GM23338 (cell line): ENCODE measurements at regions not wholly inside any gene's neighbourhood (a gene's known extent, or its start where the extent isn't known, plus 50 kb on each side); places are given as distances from the start of the nearest gene placed in this dataset.

Experiments
- ATAC-seq: fragments of 200-7000 bp; cut with Tn5 transposase; 3 replicates; pipeline ENCODE4 v1.9.1; 2020
- DNase-seq: peaks from one replicate; pipeline ENCODE4 v3.0.0-alpha.2; 2015; ENCODE audit warnings: low spot score
- H2AFZ ChIP-seq: fragments of 200-600 bp; sonication (generic); 2 replicates; pipeline ENCODE4 v1.8.0; 2016; ENCODE audit warnings: antibody characterized with exemption, mild to moderate bottlenecking, moderate library complexity
- H3F3A ChIP-seq: fragments of 200-600 bp; sonication (generic); replicated peaks from 2 replicates; pipeline ENCODE4 v1.8.0; 2017; ENCODE audit warnings: antibody characterized with exemption, mixed run types, low read depth
- H3K27ac ChIP-seq: fragments of 200-600 bp; sonication (generic); 2 replicates; pipeline ENCODE4 v1.6.1; 2016; ENCODE audit warnings: low read depth
- H3K27me3 ChIP-seq: fragments of 200-600 bp; sonication (generic); 2 replicates; pipeline ENCODE4 v1.8.0; 2016; ENCODE audit warnings: mild to moderate bottlenecking, mixed run types, moderate library complexity; ENCODE audit not compliant: insufficient read depth
- H3K36me3 ChIP-seq: fragments of 200-600 bp; sonication (generic); 2 replicates; pipeline ENCODE4 v1.8.0; 2016; ENCODE audit warnings: mild to moderate bottlenecking; ENCODE audit not compliant: insufficient read depth
- H3K4me1 ChIP-seq: fragments of 200-600 bp; sonication (generic); 2 replicates; pipeline ENCODE4 v1.8.0; 2016; ENCODE audit warnings: mild to moderate bottlenecking, moderate library complexity; ENCODE audit not compliant: insufficient read depth
- H3K4me2 ChIP-seq: fragments of 200-600 bp; sonication (generic); 2 replicates; pipeline ENCODE4 v1.7.1; 2017; ENCODE audit warnings: mixed run types
- H3K4me3 ChIP-seq: fragments of 200-600 bp; sonication (generic); 2 replicates; pipeline ENCODE4 v1.6.1; 2016; ENCODE audit warnings: mixed run types
- H3K79me2 ChIP-seq: fragments of 200-600 bp; sonication (generic); replicated peaks from 2 replicates; pipeline ENCODE4 v1.8.0; 2017; ENCODE audit warnings: mild to moderate bottlenecking; ENCODE audit not compliant: insufficient read depth
- H3K9me2 ChIP-seq: fragments of 200-600 bp; sonication (generic); 2 replicates; pipeline ENCODE4 v1.8.0; 2017; ENCODE audit not compliant: insufficient read depth
- H4K20me1 ChIP-seq: fragments of 200-600 bp; sonication (generic); replicated peaks from 2 replicates; pipeline ENCODE4 v1.8.0; 2017; ENCODE audit warnings: mild to moderate bottlenecking; ENCODE audit not compliant: insufficient read depth
- H3K27ac Mint-ChIP-seq: 2 replicates; pipeline ENCODE4 v1.8.0; 2020; ENCODE audit warnings: inconsistent platforms, mild to moderate bottlenecking, moderate library complexity, mixed read lengths
- H3K27me3 Mint-ChIP-seq: 3 replicates; pipeline ENCODE4 v1.8.0; 2022; ENCODE audit warnings: low read depth, mild to moderate bottlenecking, moderate library complexity, mixed read lengths, inconsistent platforms; ENCODE audit not compliant: insufficient read depth, poor library complexity
- H3K36me3 Mint-ChIP-seq: 3 replicates; pipeline ENCODE4 v1.8.0; 2021; ENCODE audit warnings: low read depth, mild to moderate bottlenecking, inconsistent platforms, moderate library complexity, mixed read lengths
- H3K4me1 Mint-ChIP-seq: 3 replicates; pipeline ENCODE4 v1.8.0; 2020; ENCODE audit warnings: mild to moderate bottlenecking, inconsistent platforms, mixed read lengths
- H3K4me3 Mint-ChIP-seq: 3 replicates; pipeline ENCODE4 v1.8.0; 2021; ENCODE audit warnings: moderate library complexity, mild to moderate bottlenecking, inconsistent platforms, mixed read lengths
- H3K9me3 Mint-ChIP-seq: 3 replicates; pipeline ENCODE4 v1.8.0; 2020; ENCODE audit warnings: moderate library complexity, mild to moderate bottlenecking, inconsistent platforms, mixed read lengths
- CREB1 ChIP-seq: fragments of 250-450 bp; sonication (Bioruptor Pico); IDR thresholded peaks from 2 replicates; pipeline ENCODE4 v1.5.0; 2020; ENCODE audit warnings: low read depth, mild to moderate bottlenecking, moderate library complexity
- EZH2phosphoT487 ChIP-seq: fragments of 200-600 bp; sonication (generic); IDR thresholded peaks from one replicate; pipeline ENCODE4 v1.8.1; 2018; ENCODE audit warnings: antibody characterized with exemption; ENCODE audit not compliant: unreplicated experiment
- JUNB ChIP-seq: IDR thresholded peaks from one replicate; pipeline ENCODE4 v1.6.1; 2016; ENCODE audit warnings: antibody characterized with exemption; ENCODE audit not compliant: unreplicated experiment
- NANOG ChIP-seq: IDR thresholded peaks from 2 replicates; pipeline ENCODE4 v1.6.1; 2016; ENCODE audit warnings: antibody characterized with exemption, borderline replicate concordance
- STAT1 ChIP-seq: IDR thresholded peaks from one replicate; pipeline ENCODE4 v1.6.1; 2016; ENCODE audit warnings: antibody characterized with exemption; ENCODE audit not compliant: unreplicated experiment
- ZNF331 ChIP-seq: fragments of 250-450 bp; sonication (Bioruptor Pico); IDR thresholded peaks from 2 replicates; pipeline ENCODE4 v1.5.0; 2020; ENCODE audit warnings: low read depth, mild to moderate bottlenecking, moderate library complexity
- TF ChIP-seq, protein P1 (sequence below), 2 experiments: fragments of 200-600 bp in 1 of 2; sonication (generic) in 1 of 2; conservative IDR thresholded peaks; 2 replicates each; pipeline versions ENCODE4 v1.5.1 to v1.6.1; 2016 to 2017; ENCODE audit warnings: antibody characterized with exemption in 2 of 2, low read depth in 2 of 2, mild to moderate bottlenecking in 2 of 2, moderate library complexity in 1 of 2
- TF ChIP-seq, protein P2 (sequence below): IDR thresholded peaks from 2 replicates; pipeline ENCODE4 v1.6.1; 2016; ENCODE audit warnings: antibody characterized with exemption

DNA sequence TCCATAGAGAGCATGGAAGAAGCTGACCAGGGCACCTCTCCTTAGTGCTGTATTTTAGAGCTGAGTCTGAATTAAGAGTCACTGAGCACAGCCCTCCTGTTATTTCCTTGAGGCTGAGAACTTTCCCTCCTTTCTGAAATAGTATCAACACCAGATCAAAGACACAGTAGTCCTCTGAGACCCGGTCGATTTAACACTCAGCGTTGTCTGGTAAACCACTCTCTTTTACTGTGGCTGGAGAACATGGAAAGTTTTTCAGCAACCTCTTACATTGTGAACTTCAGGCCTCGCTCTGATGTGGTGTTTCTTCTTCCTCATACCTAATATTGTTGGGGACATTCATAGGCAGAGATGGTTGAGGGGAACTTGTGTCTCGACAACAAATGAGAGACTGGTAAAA, 202.0 kb upstream of the MTPN start:
- Histone ChIP-seq H3K27ac (no peak overlapping the region), H3F3A (no peaks in the 10 kb centered on the region), H2AFZ (no peak overlapping the region), H3K79me2 (no peaks in the 10 kb centered on the region), H3K4me2 (no peak overlapping the region), H3K9me2 (0 out of 2 replicates have a peak, but pooled peaks cover 4% of the 10 kb centered on the region), H3K4me1 (no peaks in the 10 kb centered on the region), H3K36me3 (no peaks in the 10 kb centered on the region), H4K20me1 (no peaks in the 10 kb centered on the region), H3K27me3 (no peaks in the 10 kb centered on the region), H3K4me3 (no peak overlapping the region)
- H3K9me3 Mint-ChIP-seq: no peaks in the 10 kb centered on the region
- H3K4me1 Mint-ChIP-seq: no peaks in the 10 kb centered on the region; the same call in 2 of the 3 replicates
- ATAC-seq (no peak), DNase-seq (no peak)
- H3K27me3 Mint-ChIP-seq: peaks cover 5% of the 10 kb centered on the region
- H3K4me3 Mint-ChIP-seq: no peak overlapping the region
- no peaks in the 10 kb centered on the region for H3K36me3 Mint-ChIP-seq
- no peak overlapping the region for H3K27ac Mint-ChIP-seq
- TF ChIP-seq JUNB (no peak), EZH2phosphoT487 (no peak), CREB1 (CRISPR knock-in tag) (no peak)
- TF ChIP-seq, protein P1, sequence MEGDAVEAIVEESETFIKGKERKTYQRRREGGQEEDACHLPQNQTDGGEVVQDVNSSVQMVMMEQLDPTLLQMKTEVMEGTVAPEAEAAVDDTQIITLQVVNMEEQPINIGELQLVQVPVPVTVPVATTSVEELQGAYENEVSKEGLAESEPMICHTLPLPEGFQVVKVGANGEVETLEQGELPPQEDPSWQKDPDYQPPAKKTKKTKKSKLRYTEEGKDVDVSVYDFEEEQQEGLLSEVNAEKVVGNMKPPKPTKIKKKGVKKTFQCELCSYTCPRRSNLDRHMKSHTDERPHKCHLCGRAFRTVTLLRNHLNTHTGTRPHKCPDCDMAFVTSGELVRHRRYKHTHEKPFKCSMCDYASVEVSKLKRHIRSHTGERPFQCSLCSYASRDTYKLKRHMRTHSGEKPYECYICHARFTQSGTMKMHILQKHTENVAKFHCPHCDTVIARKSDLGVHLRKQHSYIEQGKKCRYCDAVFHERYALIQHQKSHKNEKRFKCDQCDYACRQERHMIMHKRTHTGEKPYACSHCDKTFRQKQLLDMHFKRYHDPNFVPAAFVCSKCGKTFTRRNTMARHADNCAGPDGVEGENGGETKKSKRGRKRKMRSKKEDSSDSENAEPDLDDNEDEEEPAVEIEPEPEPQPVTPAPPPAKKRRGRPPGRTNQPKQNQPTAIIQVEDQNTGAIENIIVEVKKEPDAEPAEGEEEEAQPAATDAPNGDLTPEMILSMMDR (conservative IDR thresholded peaks at IDR 0.05; ENCODE audit: low read depth in 2 of 2): no peak

DNA sequence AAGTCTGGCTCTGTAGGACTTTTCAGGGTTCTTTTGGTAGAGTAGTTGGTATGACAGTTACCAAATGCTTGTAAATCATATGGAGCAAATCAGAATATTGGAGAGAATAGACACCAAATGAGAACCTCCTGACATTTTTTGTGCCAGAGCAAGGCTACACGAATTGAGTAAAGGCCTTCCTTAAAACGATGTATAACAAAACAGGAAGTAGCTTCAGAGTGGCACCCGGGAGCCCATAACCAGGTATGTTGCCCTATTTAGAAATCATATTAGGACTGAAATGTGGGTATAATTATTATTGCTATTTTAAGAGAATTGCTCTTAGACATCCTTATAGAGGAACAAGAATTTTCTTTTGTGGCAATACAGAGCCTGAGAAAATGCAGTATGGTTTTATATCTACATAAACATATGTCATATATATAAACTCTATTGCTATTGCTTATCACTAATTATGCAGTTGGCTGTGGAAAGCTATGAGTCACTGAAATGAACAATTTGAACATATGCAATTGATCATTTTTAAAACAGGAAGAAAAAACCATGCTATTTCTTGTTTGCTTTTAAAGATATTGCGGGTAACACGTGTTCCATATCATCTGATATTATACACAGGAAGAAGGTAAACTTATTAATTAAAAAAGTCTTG, 197.4 kb upstream of the MTPN start:
- Histone ChIP-seq H3K27ac (no peak overlapping the region), H2AFZ (no peak overlapping the region), H3K27me3 (no peaks in the 10 kb centered on the region), H3F3A (no peaks in the 10 kb centered on the region), H3K4me1 (no peaks in the 10 kb centered on the region), H3K79me2 (no peaks in the 10 kb centered on the region), H4K20me1 (no peaks in the 10 kb centered on the region), H3K4me2 (no peak overlapping the region), H3K4me3 (no peak overlapping the region), H3K36me3 (no peaks in the 10 kb centered on the region), H3K9me2 (no peaks in the 10 kb centered on the region)
- TF ChIP-seq STAT1: no peak
- Mint-ChIP-seq H3K4me3 (no peak overlapping the region), H3K27me3 (peaks cover 5% of the 10 kb centered on the region), H3K36me3 (no peaks in the 10 kb centered on the region), H3K9me3 (no peaks in the 10 kb centered on the region), H3K27ac (no peak overlapping the region), H3K4me1 (no peaks in the 10 kb centered on the region)
- DNase-seq: no peak
- ATAC-seq: no peak

DNA sequence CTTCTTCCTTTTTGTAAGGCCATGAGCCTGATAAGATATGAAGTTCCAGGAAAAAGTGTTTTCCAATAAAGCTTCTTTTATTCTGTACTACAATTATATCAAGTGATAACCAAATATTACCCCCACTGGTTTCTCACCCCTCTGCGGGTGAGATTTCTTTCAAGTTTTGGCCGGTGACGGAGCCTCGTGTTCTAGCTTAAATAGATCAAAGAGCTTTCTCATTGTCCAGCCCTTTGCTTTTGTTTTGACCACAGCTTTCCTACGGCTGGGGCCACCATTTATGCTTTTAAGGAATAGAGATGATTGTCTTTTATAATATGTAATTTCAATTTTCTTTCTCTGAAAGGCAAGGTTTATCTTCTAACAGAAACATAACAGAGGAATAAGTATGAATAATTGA, 196.7 kb upstream of the MTPN start:
- Histone ChIP-seq H3F3A (no peaks in the 10 kb centered on the region), H4K20me1 (no peaks in the 10 kb centered on the region), H2AFZ (no peak overlapping the region), H3K4me1 (no peaks in the 10 kb centered on the region), H3K4me2 (no peak overlapping the region), H3K27me3 (no peaks in the 10 kb centered on the region), H3K4me3 (no peak overlapping the region), H3K9me2 (no peaks in the 10 kb centered on the region), H3K79me2 (no peaks in the 10 kb centered on the region), H3K27ac (no peak overlapping the region), H3K36me3 (no peaks in the 10 kb centered on the region)
- no peak overlapping the region for H3K4me3 Mint-ChIP-seq
- peaks cover 5% of the 10 kb centered on the region for H3K27me3 Mint-ChIP-seq
- no peaks in the 10 kb centered on the region for H3K36me3 Mint-ChIP-seq
- H3K9me3 Mint-ChIP-seq: no peaks in the 10 kb centered on the region
- DNase-seq (no peak), ATAC-seq (no peak)
- H3K4me1 Mint-ChIP-seq: no peaks in the 10 kb centered on the region
- H3K27ac Mint-ChIP-seq: no peak overlapping the region
- TF ChIP-seq ZNF331 (no peak), NANOG (no peak), EZH2phosphoT487 (no peak)
- TF ChIP-seq, protein P2, sequence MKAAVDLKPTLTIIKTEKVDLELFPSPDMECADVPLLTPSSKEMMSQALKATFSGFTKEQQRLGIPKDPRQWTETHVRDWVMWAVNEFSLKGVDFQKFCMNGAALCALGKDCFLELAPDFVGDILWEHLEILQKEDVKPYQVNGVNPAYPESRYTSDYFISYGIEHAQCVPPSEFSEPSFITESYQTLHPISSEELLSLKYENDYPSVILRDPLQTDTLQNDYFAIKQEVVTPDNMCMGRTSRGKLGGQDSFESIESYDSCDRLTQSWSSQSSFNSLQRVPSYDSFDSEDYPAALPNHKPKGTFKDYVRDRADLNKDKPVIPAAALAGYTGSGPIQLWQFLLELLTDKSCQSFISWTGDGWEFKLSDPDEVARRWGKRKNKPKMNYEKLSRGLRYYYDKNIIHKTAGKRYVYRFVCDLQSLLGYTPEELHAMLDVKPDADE: no peak
